ENCODE measurements at regions not wholly inside any gene's neighbourhood (a gene's known extent, or its start where the extent isn't known, plus 50 kb on each side); places are given as distances from the start of the nearest gene placed in this dataset. TPM values are rescaled to one million over a fixed set of nuclear protein-coding genes. Genes with fewer than 3 reads are reported as not detected.

GRCh38 chr6:167240034-167240541 is 51.0 kb upstream of the UNC93A start:
- no peaks in the 10 kb centered on the region for H3K4me1 ChIP-seq (ENCODE audit: insufficient read depth)
- no peaks in the 10 kb centered on the region for H3K79me2 ChIP-seq (ENCODE audit: insufficient read depth)
- no peaks in the 10 kb centered on the region for H3K9me3 ChIP-seq (ENCODE audit: low read depth)
- no peak for DNase-seq
- no peak for TF ChIP-seq EZH2 (IDR thresholded peaks at IDR 0.05; ENCODE audit: insufficient read depth, poor library complexity, severe bottlenecking)
- no peak for TF ChIP-seq EZH2phosphoT487 (IDR thresholded peaks at IDR 0.05; ENCODE audit: insufficient read depth, low read depth)
- H3K27ac ChIP-seq: no peak overlapping the region
- no peaks in the 10 kb centered on the region for H3K9me2 ChIP-seq (ENCODE audit: insufficient read depth)
- no peak overlapping the region for H3K4me3 ChIP-seq
- H3K4me2 ChIP-seq (ENCODE audit: unreplicated experiment): no peak overlapping the region
- no peak overlapping the region for H3K9ac ChIP-seq
- no peaks in the 10 kb centered on the region for H4K20me1 ChIP-seq (ENCODE audit: insufficient read depth)
- H2AFZ ChIP-seq: no peak overlapping the region
- no peaks in the 10 kb centered on the region for H3F3A ChIP-seq (ENCODE audit: insufficient read depth)
- H3K27me3 ChIP-seq (replicated peaks; ENCODE audit: insufficient read depth): no peaks in the 10 kb centered on the region
- H3K36me3 ChIP-seq (ENCODE audit: low read depth): no peaks in the 10 kb centered on the region
- 43 to 54% methylated on average over 16 to 18 of the region's 18 CpGs for WGBS, 2 experiments (ENCODE audit: low coverage in 1 of 2, low lambda C conversion rate in 2 of 2, missing lambda C conversion rate in 2 of 2)
- in situ Hi-C loops (cut with MboI): no loop called here

Small RNA genes lying in the stretch of these regions (small RNA-seq; reads per million reads assigned to genes)
- not detected for gene AL353747.1 (ENCODE audit: low read depth, low replicate concordance)

Data from GM23248 (cell line).